Panc1 (cell line): ENCODE measurements at regions not wholly inside any gene's neighbourhood (a gene's known extent, or its start where the extent isn't known, plus 50 kb on each side); places are given as distances from the start of the nearest gene placed in this dataset.

Experiments
- ATAC-seq: fragments of 200-7000 bp; cut with Tn5 transposase; 2 replicates; pipeline ENCODE4 v1.9.1; 2020; ENCODE audit warnings: mild to moderate bottlenecking, moderate library complexity
- BruUV-seq: library from RNA; stranded (reverse); fragments of 400-500 nt; replicated peaks from 2 replicates; lab custom pipeline; 2021; lab: Mats Ljungman, UMichigan
- CTCF ChIA-PET: fragments of 300-600 bp; sonication (Branson Sonifier 250); formaldehyde crosslinking; loops from one replicate; lab custom pipeline; 2022; ENCODE audit warnings: antibody characterized with exemption; lab: Charles Lee
- POLR2A ChIA-PET: fragments of 300-600 bp; sonication (Branson Sonifier 250); formaldehyde crosslinking; loops from one replicate; lab custom pipeline; 2022; ENCODE audit warnings: antibody characterized with exemption; lab: Charles Lee
- DNase-seq: peaks from one replicate; pipeline ENCODE4 v3.0.0-alpha.2; 2010; ENCODE audit warnings: low read depth, low spot score
- H3K27ac ChIP-seq: 2 replicates; pipeline ENCODE4 v1.5.1; 2011; ENCODE audit warnings: mild to moderate bottlenecking, low read length, inconsistent platforms
- H3K27me3 ChIP-seq: fragments of 200-500 bp; sonication (Bioruptor generic); 2 replicates; pipeline ENCODE4 v1.6.0; 2014; ENCODE audit warnings: low read length, inconsistent platforms; ENCODE audit not compliant: control insufficient read depth, insufficient read depth
- H3K36me3 ChIP-seq: fragments of 200-500 bp; sonication (Bioruptor generic); 2 replicates; pipeline ENCODE4 v1.5.1; 2014; ENCODE audit warnings: inconsistent platforms, mild to moderate bottlenecking, low read length, moderate library complexity; ENCODE audit not compliant: control insufficient read depth, insufficient read depth
- H3K4me1 ChIP-seq: 2 replicates; pipeline ENCODE4 v1.5.1; 2011; ENCODE audit warnings: inconsistent platforms, mild to moderate bottlenecking, low read length, moderate library complexity; ENCODE audit not compliant: control insufficient read depth, insufficient read depth
- H3K4me3 ChIP-seq, 2 experiments: 2 replicates each; pipeline ENCODE4 v1.5.1; 2011 to 2012; ENCODE audit warnings: low read depth in 2 of 2, low read length in 2 of 2, mild to moderate bottlenecking in 2 of 2, inconsistent platforms in 1 of 2, moderate library complexity in 1 of 2
- H3K9me3 ChIP-seq: fragments of 200-500 bp; sonication (Bioruptor generic); 2 replicates; pipeline ENCODE4 v1.5.1; 2014; ENCODE audit warnings: low read depth, mild to moderate bottlenecking, inconsistent platforms, low read length, moderate library complexity; ENCODE audit not compliant: control insufficient read depth, insufficient read depth
- CTCF ChIP-seq: fragments of 450-650 bp; IDR thresholded peaks from 2 replicates; pipeline ENCODE4 v1.5.1; 2017; ENCODE audit warnings: mild to moderate bottlenecking
- POLR2AphosphoS5 ChIP-seq: IDR thresholded peaks from 2 replicates; pipeline ENCODE4 v1.6.1; 2012; ENCODE audit warnings: mild to moderate bottlenecking, low read depth, low read length, moderate library complexity
- REST ChIP-seq, 2 experiments: IDR thresholded peaks; 2 replicates each; pipeline ENCODE4 v1.6.1; 2011 to 2012; ENCODE audit warnings: low read depth in 2 of 2, control low read depth in 1 of 2, low read length in 1 of 2, mild to moderate bottlenecking in 1 of 2, moderate library complexity in 1 of 2; ENCODE audit not compliant: insufficient read depth in 1 of 2
- SIN3A ChIP-seq: IDR thresholded peaks from 2 replicates; pipeline ENCODE4 v1.6.1; 2012; ENCODE audit warnings: low read depth, mild to moderate bottlenecking, low read length, moderate library complexity, borderline replicate concordance; ENCODE audit not compliant: insufficient read depth
- TCF7L2 ChIP-seq: IDR thresholded peaks from 2 replicates; pipeline ENCODE4 v1.6.1; 2011; ENCODE audit warnings: mild to moderate bottlenecking, low read depth, low read length, inconsistent platforms
- in situ Hi-C: cut with HindIII; loops from 2 replicates; pipeline ENCODE4 v1.10.0; 2016; ENCODE audit warnings: low sequenced_read_pairs, low pct_unique_long_range_greater_than_20kb
- intact Hi-C: fragments of 100-400 bp; cut with micrococcal nuclease; formaldehyde crosslinking; loops from one replicate; pipeline ENCODE4 v1.10.0; 2022; ENCODE audit not compliant: unreplicated experiment

- Histone ChIP-seq H3K4me1 (no peaks in the 10 kb centered on the region), H3K4me3 (no peak overlapping the region), H3K9me3 (no peaks in the 10 kb centered on the region), H3K36me3 (no peaks in the 10 kb centered on the region), H3K27me3 (no peaks in the 10 kb centered on the region), H3K27ac (no peak overlapping the region)
- CTCF ChIA-PET: no interaction called here
- TF ChIP-seq CTCF (no peak), TCF7L2 (no peak), REST (IDR thresholded peaks at IDR 0.05; ENCODE audit: insufficient read depth in 1 of 2, low read depth in 2 of 2, low read length in 1 of 2) (no peak), POLR2AphosphoS5 (no peak), SIN3A (no peak)
- POLR2A ChIA-PET: no interaction called here
- ATAC-seq (no peak), DNase-seq (no peak)
- BruUV-seq: no TSS peak
- intact Hi-C loops (no loop called here), in situ Hi-C loops (no loop called here)
These were observed 160.9 kb upstream of the SATB1 start for GRCh38 chr3:18586076-18586475.

- no peak for TF ChIP-seq SIN3A
- no peak for TF ChIP-seq TCF7L2
- TF ChIP-seq POLR2AphosphoS5: no peak
- no peak for TF ChIP-seq REST (IDR thresholded peaks at IDR 0.05; ENCODE audit: insufficient read depth in 1 of 2, low read depth in 2 of 2, low read length in 1 of 2)
- TF ChIP-seq CTCF: no peak
- ATAC-seq: no peak
- no peaks in the 10 kb centered on the region for H3K36me3 ChIP-seq
- H3K9me3 ChIP-seq: no peaks in the 10 kb centered on the region
- DNase-seq: no peak
- H3K4me1 ChIP-seq: no peaks in the 10 kb centered on the region
- in situ Hi-C loops: no loop called here
- ChIA-PET CTCF (no interaction called here), POLR2A (no interaction called here)
- H3K4me3 ChIP-seq: no peak overlapping the region
- BruUV-seq: no TSS peak
- intact Hi-C loops: no loop called here
- H3K27ac ChIP-seq: no peak overlapping the region
- no peaks in the 10 kb centered on the region for H3K27me3 ChIP-seq
These were observed 160.1 kb upstream of the SATB1 start for GRCh38 chr3:18585004-18585968.
